NCI-H1930 (cell line): ENCODE measurements at regions not wholly inside any gene's neighbourhood (a gene's known extent, or its start where the extent isn't known, plus 50 kb on each side); places are given as distances from the start of the nearest gene placed in this dataset.
A peak's percentile ranks its signal among the peaks of the same experiment; 100 is the strongest.

Experiments used
- DNase-seq, 2 experiments: peaks; one replicate each; lab custom pipeline; 2025; lab: John Stamatoyannopoulos, UW

GRCh38 chr20:46811224-46812084, 83.2 kb upstream of the EYA2 start:
- DNase-seq, result peak; percentile 75 to 79

- peak; percentile 35 to 57 for DNase-seq
These were observed 80.0 kb upstream of the EYA2 start for GRCh38 chr20:46814366-46815232.

GRCh38 chr20:46816097-46816496, 78.5 kb upstream of the EYA2 start:
- DNase-seq, result no peak

GRCh38 chr20:46816886-46817638, 77.6 kb upstream of the EYA2 start:
- DNase-seq, result no peak

- DNase-seq, result peak in 1 of 2 experiments; percentile 43
These were observed 74.0 kb upstream of the EYA2 start for GRCh38 chr20:46820682-46821081.

GRCh38 chr20:46823271-46823751, 71.3 kb upstream of the EYA2 start:
- DNase-seq, result no peak

- DNase-seq, result no peak
These were observed 70.9 kb upstream of the EYA2 start for GRCh38 chr20:46823753-46824152.

- no peak for DNase-seq
These were observed 68.2 kb upstream of the EYA2 start for GRCh38 chr20:46826343-46826984.

- no peak for DNase-seq
These were observed 66.8 kb upstream of the EYA2 start for GRCh38 chr20:46827718-46828458.

GRCh38 chr20:46828471-46828870, 66.2 kb upstream of the EYA2 start:
- DNase-seq, result no peak

GRCh38 chr20:46830886-46831632, 63.6 kb upstream of the EYA2 start:
- DNase-seq, result no peak

GRCh38 chr20:46831633-46832011, 63.0 kb upstream of the EYA2 start:
- no peak for DNase-seq

GRCh38 chr20:46832555-46832954, 62.1 kb upstream of the EYA2 start:
- no peak for DNase-seq

GRCh38 chr20:46833360-46833759, 61.3 kb upstream of the EYA2 start:
- no peak for DNase-seq

GRCh38 chr20:46835418-46835817, 59.2 kb upstream of the EYA2 start:
- no peak for DNase-seq

GRCh38 chr20:46837083-46837482, 57.6 kb upstream of the EYA2 start:
- DNase-seq, result no peak

GRCh38 chr20:46838011-46838410, 56.6 kb upstream of the EYA2 start:
- DNase-seq, result no peak

GRCh38 chr20:46840054-46840729, 54.5 kb upstream of the EYA2 start:
- no peak for DNase-seq
